AG04450 (cell line): ENCODE measurements at regions not wholly inside any gene's neighbourhood (a gene's known extent, or its start where the extent isn't known, plus 50 kb on each side); places are given as distances from the start of the nearest gene placed in this dataset.

Source experiments
- CTCF ChIA-PET: fragments of 300-600, 350-600 bp; formaldehyde crosslinking; extraction: SDS; loops from one replicate; lab custom pipeline; 2022; ENCODE audit warnings: antibody characterized with exemption, inconsistent platforms; lab: Charles Lee
- POLR2A ChIA-PET: fragments of 350-600 bp; formaldehyde crosslinking; extraction: SDS; loops from one replicate; lab custom pipeline; 2021; ENCODE audit warnings: antibody characterized with exemption, inconsistent platforms; lab: Yijun Ruan, JAX
- DNase-seq: peaks from one replicate; pipeline ENCODE4 v3.0.0-alpha.2; 2011; ENCODE audit warnings: low read depth, low spot score
- H3K27ac ChIP-seq: one replicate; pipeline ENCODE4 v1.5.1; 2012; ENCODE audit warnings: low read depth, low read length, control low read depth
- H3K27me3 ChIP-seq: one replicate; pipeline ENCODE4 v1.6.0; 2012; ENCODE audit warnings: low read length; ENCODE audit not compliant: control insufficient read depth, insufficient read depth
- H3K4me3 ChIP-seq: 2 replicates; pipeline ENCODE4 v1.5.1; 2011; ENCODE audit warnings: mild to moderate bottlenecking, low read depth, low read length, control low read depth
- H3K9me3 ChIP-seq: 2 replicates; pipeline ENCODE4 v1.5.1; 2012; ENCODE audit warnings: low read length; ENCODE audit not compliant: control insufficient read depth, insufficient read depth
- TF ChIP-seq, protein P1 (sequence below): IDR thresholded peaks from 2 replicates; pipeline ENCODE4 v1.5.1; 2011; ENCODE audit warnings: low read depth, low read length, control low read depth, inconsistent platforms

DNA sequence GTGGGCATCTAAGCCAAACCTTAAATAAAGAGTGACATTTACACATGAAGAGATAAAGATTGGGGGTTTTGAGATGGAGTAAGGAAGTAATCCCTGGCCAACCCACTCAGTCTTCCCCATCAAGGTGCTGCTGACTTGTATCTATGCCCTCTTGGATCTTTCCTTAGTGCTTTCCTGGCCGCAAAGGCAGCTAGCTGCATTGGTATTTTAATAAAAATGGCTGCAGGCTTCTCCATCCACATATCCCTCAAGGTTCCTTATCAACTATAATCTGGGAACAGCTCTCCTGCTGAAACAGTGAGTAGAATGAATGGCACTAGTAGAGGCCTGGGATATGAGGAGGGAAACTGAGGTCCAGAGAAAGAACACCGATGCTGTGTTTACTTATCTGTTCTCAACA, 122.2 kb upstream of the ANKRD28 start:
- CTCF ChIA-PET: no interaction called here
- no peak for DNase-seq
- Histone ChIP-seq H3K27me3 (no peaks in the 10 kb centered on the region), H3K9me3 (no peaks in the 10 kb centered on the region), H3K27ac (no peak overlapping the region), H3K4me3 (no peak overlapping the region)
- POLR2A ChIA-PET: no interaction called here
- TF ChIP-seq, protein P1, sequence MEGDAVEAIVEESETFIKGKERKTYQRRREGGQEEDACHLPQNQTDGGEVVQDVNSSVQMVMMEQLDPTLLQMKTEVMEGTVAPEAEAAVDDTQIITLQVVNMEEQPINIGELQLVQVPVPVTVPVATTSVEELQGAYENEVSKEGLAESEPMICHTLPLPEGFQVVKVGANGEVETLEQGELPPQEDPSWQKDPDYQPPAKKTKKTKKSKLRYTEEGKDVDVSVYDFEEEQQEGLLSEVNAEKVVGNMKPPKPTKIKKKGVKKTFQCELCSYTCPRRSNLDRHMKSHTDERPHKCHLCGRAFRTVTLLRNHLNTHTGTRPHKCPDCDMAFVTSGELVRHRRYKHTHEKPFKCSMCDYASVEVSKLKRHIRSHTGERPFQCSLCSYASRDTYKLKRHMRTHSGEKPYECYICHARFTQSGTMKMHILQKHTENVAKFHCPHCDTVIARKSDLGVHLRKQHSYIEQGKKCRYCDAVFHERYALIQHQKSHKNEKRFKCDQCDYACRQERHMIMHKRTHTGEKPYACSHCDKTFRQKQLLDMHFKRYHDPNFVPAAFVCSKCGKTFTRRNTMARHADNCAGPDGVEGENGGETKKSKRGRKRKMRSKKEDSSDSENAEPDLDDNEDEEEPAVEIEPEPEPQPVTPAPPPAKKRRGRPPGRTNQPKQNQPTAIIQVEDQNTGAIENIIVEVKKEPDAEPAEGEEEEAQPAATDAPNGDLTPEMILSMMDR: no peak

DNA sequence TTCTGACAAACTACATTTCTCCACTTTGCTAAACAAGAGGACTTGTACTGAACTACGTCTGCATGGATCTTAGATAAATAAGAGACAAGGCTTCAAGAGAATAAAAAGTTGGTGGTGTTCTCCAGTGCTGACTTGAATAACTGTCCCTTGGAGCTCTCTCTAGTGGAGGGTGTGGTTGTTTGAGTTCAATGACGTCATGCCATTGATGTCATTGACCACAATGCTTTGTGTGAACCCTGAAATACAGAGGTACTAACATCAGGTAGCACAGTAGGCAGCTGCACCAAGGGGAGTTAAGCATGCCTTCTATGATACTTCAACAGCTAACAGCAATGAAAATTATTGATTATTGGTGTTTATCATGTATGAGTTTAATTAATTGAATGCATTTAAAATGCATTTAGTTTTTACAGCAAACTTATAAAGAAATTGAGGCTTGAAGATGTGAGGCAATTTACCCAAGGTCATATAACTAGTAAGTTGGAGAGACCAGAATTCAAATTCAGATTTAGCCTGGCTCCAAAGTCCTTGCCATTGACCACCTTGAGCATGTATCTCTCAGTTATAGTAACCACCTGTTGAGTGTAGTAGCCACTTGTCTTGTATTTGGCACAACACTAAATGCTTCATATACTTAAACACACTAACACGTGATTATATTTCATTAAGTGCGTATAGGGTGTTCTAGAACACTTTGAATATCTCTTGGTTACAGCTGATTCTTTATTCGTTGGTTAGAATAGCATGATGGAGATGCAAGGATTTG, 126.0 kb upstream of the ANKRD28 start:
- ChIA-PET POLR2A (no interaction called here), CTCF (no interaction called here)
- H3K27ac ChIP-seq: no peak overlapping the region
- no peaks in the 10 kb centered on the region for H3K9me3 ChIP-seq
- H3K27me3 ChIP-seq: no peaks in the 10 kb centered on the region
- no peak overlapping the region for H3K4me3 ChIP-seq
- TF ChIP-seq, protein P1: no peak
- no peak for DNase-seq

DNA sequence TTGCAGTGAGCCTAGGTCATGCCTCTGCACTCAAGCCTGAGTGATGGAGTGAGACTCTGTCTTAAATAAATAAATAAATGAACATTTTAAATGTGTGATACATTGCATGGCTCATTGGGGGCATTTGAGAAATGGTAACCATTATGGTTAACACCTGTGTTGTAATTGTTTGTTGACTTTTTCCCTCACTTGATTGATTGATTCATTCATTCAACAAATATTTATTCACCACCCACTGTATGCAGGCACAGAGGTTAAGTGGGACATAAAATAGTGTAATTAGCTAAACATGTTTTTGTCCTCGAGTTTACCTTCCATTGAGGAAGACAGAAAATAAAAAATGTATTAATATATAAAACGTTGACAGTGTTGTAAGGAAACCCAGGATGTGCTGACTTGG, 127.1 kb upstream of the ANKRD28 start:
- ChIA-PET POLR2A (no interaction called here), CTCF (no interaction called here)
- no peaks in the 10 kb centered on the region for H3K9me3 ChIP-seq
- no peaks in the 10 kb centered on the region for H3K27me3 ChIP-seq
- TF ChIP-seq, protein P1: no peak
- no peak for DNase-seq
- H3K27ac ChIP-seq: no peak overlapping the region
- no peak overlapping the region for H3K4me3 ChIP-seq

DNA sequence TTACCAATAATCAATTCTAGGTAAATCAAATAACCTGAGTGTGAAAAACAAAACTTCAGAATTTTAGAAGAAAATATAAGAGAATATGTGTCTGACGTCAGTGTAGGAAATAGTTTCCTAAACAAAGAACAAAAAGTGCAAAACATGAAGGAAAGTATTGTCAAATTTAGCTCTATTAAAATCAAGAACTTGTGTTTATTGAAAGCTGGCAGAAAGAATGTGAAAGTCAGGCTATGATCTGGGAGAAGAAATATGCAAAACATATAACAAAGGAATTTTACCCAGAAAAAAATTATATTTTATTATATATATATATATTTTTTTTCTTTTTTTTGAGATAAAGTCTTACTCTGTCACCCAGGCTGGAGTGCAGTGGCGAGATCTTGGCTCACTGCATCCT, 129.1 kb upstream of the ANKRD28 start:
- ChIA-PET POLR2A (no interaction called here), CTCF (interaction anchor here (1.2 kb wide), 1 partner anchor 252 kb away, joined by 5 read pairs; no protein-coding TSS in a partner anchor)
- Histone ChIP-seq H3K27me3 (no peaks in the 10 kb centered on the region), H3K9me3 (no peaks in the 10 kb centered on the region), H3K4me3 (no peak overlapping the region), H3K27ac (no peak overlapping the region)
- TF ChIP-seq, protein P1: no peak
- no peak for DNase-seq

DNA sequence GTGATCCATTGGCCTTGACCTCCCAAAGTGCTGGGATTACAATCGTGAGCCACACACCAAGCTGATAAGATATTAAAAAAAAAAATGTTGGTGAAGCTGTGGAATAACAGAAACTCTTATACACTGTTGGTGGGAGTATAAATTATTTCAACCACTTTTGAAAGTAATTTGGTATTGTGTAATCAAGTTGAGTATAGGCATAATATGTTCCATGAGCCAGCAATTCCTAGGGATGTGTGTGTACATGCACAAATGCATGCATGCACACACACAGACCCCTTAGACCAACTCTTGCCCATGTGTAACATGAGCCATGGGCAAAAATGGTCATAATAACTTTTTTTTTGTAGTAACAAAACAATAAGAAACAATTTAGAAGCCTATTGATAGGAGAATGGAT, 130.2 kb upstream of the ANKRD28 start:
- POLR2A ChIA-PET: no interaction called here
- CTCF ChIA-PET: interaction anchor here (0.7 kb wide), 1 partner anchor 120 kb away, joined by 3 read pairs; no protein-coding TSS in a partner anchor
- Histone ChIP-seq H3K27ac (no peak overlapping the region), H3K4me3 (no peak overlapping the region), H3K9me3 (no peaks in the 10 kb centered on the region), H3K27me3 (no peaks in the 10 kb centered on the region)
- DNase-seq: no peak
- TF ChIP-seq, protein P1: no peak
